ENCODE measurements at regions not wholly inside any gene's neighbourhood (a gene's known extent, or its start where the extent isn't known, plus 50 kb on each side); places are given as distances from the start of the nearest gene placed in this dataset.

DNA sequence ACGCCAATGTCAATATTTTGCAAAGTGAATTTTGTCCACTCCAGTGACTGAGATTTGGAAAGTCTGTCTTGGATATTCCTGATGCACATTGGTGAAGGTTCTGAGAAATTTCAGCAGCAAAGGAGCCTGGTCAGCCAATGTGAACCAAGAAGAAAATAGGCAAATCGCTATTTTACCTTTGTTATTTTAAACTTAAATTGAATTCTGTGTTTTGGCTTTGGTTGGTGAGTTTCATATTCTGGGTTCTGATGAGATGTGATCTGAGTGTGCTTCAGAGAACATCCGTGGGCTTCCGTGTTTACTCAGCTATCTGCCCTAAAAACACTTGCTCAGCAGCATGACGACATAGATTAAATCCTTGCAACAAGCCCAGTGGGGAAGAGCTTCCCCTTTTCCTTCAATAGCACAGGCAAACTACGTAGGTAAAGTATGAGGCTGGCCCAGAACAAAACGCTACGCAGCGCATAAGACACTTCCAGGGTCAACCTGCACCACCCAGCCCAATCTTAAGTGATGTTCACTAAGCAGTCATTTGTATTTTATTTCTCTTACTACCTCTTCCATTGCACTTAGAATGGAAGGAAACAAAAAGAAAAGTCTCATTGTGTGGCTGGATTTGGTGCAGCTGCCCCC, 176.4 kb upstream of the KAZN start:
- Histone ChIP-seq H3K9ac (ENCODE audit: control insufficient read depth, extremely low read depth, insufficient read depth, low read length) (no peak overlapping the region), H3K36me3 (ENCODE audit: control insufficient read depth in 2 of 2, extremely low read depth in 1 of 2, insufficient read depth in 2 of 2, low read length in 2 of 2) (no peaks in the 10 kb centered on the region), H3K4me2 (ENCODE audit: control insufficient read depth, extremely low read depth, insufficient read depth, low read depth, low read length) (no peak overlapping the region), H3K9me3 (ENCODE audit: control insufficient read depth, low read depth, low read length) (no peaks in the 10 kb centered on the region), H3K27me3 (ENCODE audit: control insufficient read depth, extremely low read depth, insufficient read depth, low read length) (no peaks in the 10 kb centered on the region), H3K4me1 (ENCODE audit: control insufficient read depth, extremely low read depth, insufficient read depth, low read length) (no peaks in the 10 kb centered on the region), H3K27ac (ENCODE audit: control insufficient read depth, insufficient read depth, low read length) (no peak overlapping the region), H4K20me1 (ENCODE audit: control insufficient read depth, extremely low read depth, insufficient read depth, low read length) (no peaks in the 10 kb centered on the region), H2AFZ (ENCODE audit: control insufficient read depth, low read length) (no peak overlapping the region), H3K9me1 (ENCODE audit: control insufficient read depth, extremely low read depth, insufficient read depth, low read length) (no peaks in the 10 kb centered on the region), H3K4me3 (ENCODE audit: control insufficient read depth in 2 of 3, extremely low read depth in 1 of 3, insufficient read depth in 2 of 3, low read depth in 1 of 3, low read length in 3 of 3) (no peak overlapping the region), H3K79me2 (ENCODE audit: control insufficient read depth, insufficient read depth, low read length) (no peaks in the 10 kb centered on the region)
- TF ChIP-seq, protein P1, sequence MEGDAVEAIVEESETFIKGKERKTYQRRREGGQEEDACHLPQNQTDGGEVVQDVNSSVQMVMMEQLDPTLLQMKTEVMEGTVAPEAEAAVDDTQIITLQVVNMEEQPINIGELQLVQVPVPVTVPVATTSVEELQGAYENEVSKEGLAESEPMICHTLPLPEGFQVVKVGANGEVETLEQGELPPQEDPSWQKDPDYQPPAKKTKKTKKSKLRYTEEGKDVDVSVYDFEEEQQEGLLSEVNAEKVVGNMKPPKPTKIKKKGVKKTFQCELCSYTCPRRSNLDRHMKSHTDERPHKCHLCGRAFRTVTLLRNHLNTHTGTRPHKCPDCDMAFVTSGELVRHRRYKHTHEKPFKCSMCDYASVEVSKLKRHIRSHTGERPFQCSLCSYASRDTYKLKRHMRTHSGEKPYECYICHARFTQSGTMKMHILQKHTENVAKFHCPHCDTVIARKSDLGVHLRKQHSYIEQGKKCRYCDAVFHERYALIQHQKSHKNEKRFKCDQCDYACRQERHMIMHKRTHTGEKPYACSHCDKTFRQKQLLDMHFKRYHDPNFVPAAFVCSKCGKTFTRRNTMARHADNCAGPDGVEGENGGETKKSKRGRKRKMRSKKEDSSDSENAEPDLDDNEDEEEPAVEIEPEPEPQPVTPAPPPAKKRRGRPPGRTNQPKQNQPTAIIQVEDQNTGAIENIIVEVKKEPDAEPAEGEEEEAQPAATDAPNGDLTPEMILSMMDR (optimal IDR thresholded peaks at IDR 0.05 in 1 of 3, IDR thresholded peaks at IDR 0.05 in 1 of 3, conservative IDR thresholded peaks at IDR 0.05 in 1 of 3; ENCODE audit: extremely low read depth in 1 of 3, insufficient read depth in 2 of 3, low read length in 3 of 3) = no peak
- dilution Hi-C loops (cut with MboI; ENCODE audit: extremely low pct_ligation_motif_present, low sequenced_read_pairs) = no loop called here
- FAIRE-seq (no peak), DNase-seq (ENCODE audit: low read depth, low spot score) (no peak)

DNA sequence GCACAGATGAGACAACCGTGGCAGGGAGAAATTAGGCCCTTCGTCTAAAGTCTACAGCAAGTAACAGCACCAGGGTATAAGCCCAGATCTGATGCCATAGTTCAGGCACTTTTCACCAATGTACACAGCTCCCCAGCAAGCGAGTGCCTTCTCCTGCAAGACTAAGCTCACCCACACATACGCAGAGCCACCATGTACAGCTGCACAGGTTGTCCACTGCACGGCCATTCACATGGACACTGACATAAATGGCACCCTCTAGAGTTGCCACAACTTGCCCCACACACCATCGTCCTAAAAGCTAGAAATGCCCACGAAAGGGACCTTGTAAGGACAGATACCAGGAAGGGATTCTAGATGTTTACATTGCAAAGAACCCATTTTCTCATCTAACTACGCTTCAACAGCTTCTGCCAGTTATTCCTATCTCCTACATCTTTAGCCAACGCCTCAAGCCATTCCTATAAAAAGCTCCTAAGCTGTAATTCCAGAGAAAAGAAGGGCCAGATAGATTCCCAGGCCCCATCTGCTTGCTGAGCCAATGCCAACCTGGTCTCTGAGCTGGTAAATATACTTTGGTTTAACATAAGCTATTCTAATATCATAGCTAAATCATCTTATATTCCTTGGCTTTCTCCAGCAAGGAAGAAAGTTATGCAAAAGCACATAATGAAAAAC, 174.0 kb upstream of the KAZN start:
- no peak overlapping the region for H3K27ac ChIP-seq (ENCODE audit: control insufficient read depth, insufficient read depth, low read length)
- H3K27me3 ChIP-seq (ENCODE audit: control insufficient read depth, extremely low read depth, insufficient read depth, low read length) = no peaks in the 10 kb centered on the region
- DNase-seq (ENCODE audit: low read depth, low spot score) = no peak
- no peak overlapping the region for H3K4me3 ChIP-seq (ENCODE audit: control insufficient read depth in 2 of 3, extremely low read depth in 1 of 3, insufficient read depth in 2 of 3, low read depth in 1 of 3, low read length in 3 of 3)
- H2AFZ ChIP-seq (ENCODE audit: control insufficient read depth, low read length) = no peak overlapping the region
- TF ChIP-seq EZH2 (IDR thresholded peaks at IDR 0.05; ENCODE audit: low read length) = no peak
- H3K36me3 ChIP-seq (ENCODE audit: control insufficient read depth in 2 of 2, extremely low read depth in 1 of 2, insufficient read depth in 2 of 2, low read length in 2 of 2) = no peaks in the 10 kb centered on the region
- H3K4me1 ChIP-seq (ENCODE audit: control insufficient read depth, extremely low read depth, insufficient read depth, low read length) = no peaks in the 10 kb centered on the region
- no peaks in the 10 kb centered on the region for H3K9me3 ChIP-seq (ENCODE audit: control insufficient read depth, low read depth, low read length)
- dilution Hi-C loops (cut with MboI; ENCODE audit: extremely low pct_ligation_motif_present, low sequenced_read_pairs) = no loop called here
- no peaks in the 10 kb centered on the region for H3K9me1 ChIP-seq (ENCODE audit: control insufficient read depth, extremely low read depth, insufficient read depth, low read length)
- H3K4me2 ChIP-seq (ENCODE audit: control insufficient read depth, extremely low read depth, insufficient read depth, low read depth, low read length) = no peak overlapping the region
- H3K79me2 ChIP-seq (ENCODE audit: control insufficient read depth, insufficient read depth, low read length) = no peaks in the 10 kb centered on the region
- H4K20me1 ChIP-seq (ENCODE audit: control insufficient read depth, extremely low read depth, insufficient read depth, low read length) = no peaks in the 10 kb centered on the region
- FAIRE-seq = no peak
- no peak overlapping the region for H3K9ac ChIP-seq (ENCODE audit: control insufficient read depth, extremely low read depth, insufficient read depth, low read length)
